ENCODE measurements at regions not wholly inside any gene's neighbourhood (a gene's known extent, or its start where the extent isn't known, plus 50 kb on each side); places are given as distances from the start of the nearest gene placed in this dataset.

DNA sequence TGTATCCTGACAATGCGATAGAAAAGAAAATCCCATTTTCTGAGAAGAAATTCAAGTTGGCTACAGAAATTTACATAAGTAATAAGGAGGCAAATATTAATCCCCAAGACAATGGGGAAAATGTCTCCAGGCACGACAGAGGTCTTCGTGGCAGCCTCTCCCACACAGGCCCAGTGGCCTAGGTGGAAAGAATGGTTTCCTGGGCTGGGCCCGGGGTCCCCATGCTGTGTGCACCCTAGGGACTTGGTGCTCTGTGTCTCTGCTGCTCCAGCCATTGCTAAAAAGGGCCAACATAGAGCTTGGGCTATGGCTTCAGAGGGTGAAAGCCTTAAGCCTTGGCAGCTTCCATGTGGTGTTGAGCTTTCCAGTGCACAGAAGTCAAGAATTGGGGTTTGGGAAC, 102.5 kb upstream of the LYPLAL1 start:
- in situ Hi-C loops (cut with MboI): no loop called here
- Histone ChIP-seq H3K4me1 (replicated peaks in 1 of 2; ENCODE audit: control insufficient read depth in 2 of 2, insufficient read depth in 2 of 2, low read length in 2 of 2) (no peaks in the 10 kb centered on the region), H3K9me1 (ENCODE audit: control insufficient read depth, insufficient read depth, low read length) (no peaks in the 10 kb centered on the region), H3K27me3 (ENCODE audit: control insufficient read depth in 2 of 2, insufficient read depth in 2 of 2, low read length in 2 of 2) (no peaks in the 10 kb centered on the region), H3K36me3 (ENCODE audit: control insufficient read depth, insufficient read depth, low read length) (no peaks in the 10 kb centered on the region), H3K4me3 (no peak overlapping the region), H2AFZ (ENCODE audit: low read depth, low read length) (no peak overlapping the region), H4K20me1 (replicated peaks; ENCODE audit: control insufficient read depth, insufficient read depth, low read length) (no peaks in the 10 kb centered on the region), H3K9ac (ENCODE audit: insufficient read depth in 1 of 2, low read depth in 2 of 2, low read length in 2 of 2) (no peak overlapping the region), H3K4me2 (ENCODE audit: insufficient read depth, low read length) (no peak overlapping the region), H3K79me2 (ENCODE audit: control insufficient read depth, insufficient read depth, low read length) (no peaks in the 10 kb centered on the region), H3K9me3 (replicated peaks; ENCODE audit: control insufficient read depth, insufficient read depth, low read depth, low read length) (peaks cover 5% of the 10 kb centered on the region; the same call in 1 of the 2 replicates), H3K27ac (ENCODE audit: extremely low read depth, low read depth, low read length) (no peak overlapping the region)
- intact Hi-C loops (cut with micrococcal nuclease): no loop called here
- TF ChIP-seq JUNB (CRISPR knock-in tag; conservative IDR thresholded peaks at IDR 0.05) (no peak), MAFK (IDR thresholded peaks at IDR 0.05; ENCODE audit: low read length) (no peak), RBM25 (IDR thresholded peaks at IDR 0.05; ENCODE audit: low read depth, low read length, severe bottlenecking) (no peak), ZNF140 (CRISPR knock-in tag; IDR thresholded peaks at IDR 0.05) (no peak), POU5F1 (IDR thresholded peaks at IDR 0.05; ENCODE audit: borderline replicate concordance, low read depth, low read length, partially characterized antibody) (no peak), CHCHD3 (CRISPR knock-in tag; IDR thresholded peaks at IDR 0.05) (no peak), SRSF9 (IDR thresholded peaks at IDR 0.05; ENCODE audit: borderline replicate concordance, low read depth, low read length) (no peak), FOXA3 (CRISPR knock-in tag; conservative IDR thresholded peaks at IDR 0.05 in 1 of 2, IDR thresholded peaks at IDR 0.05 in 1 of 2) (no peak), ZNF79 (CRISPR knock-in tag; IDR thresholded peaks at IDR 0.05; ENCODE audit: low read depth) (no peak), PPARD (CRISPR knock-in tag; IDR thresholded peaks at IDR 0.05) (no peak), ZNF347 (CRISPR knock-in tag; IDR thresholded peaks at IDR 0.05; ENCODE audit: low read depth) (no peak), RBM39 (optimal IDR thresholded peaks at IDR 0.05; ENCODE audit: low read depth, low read length) (no peak), DIDO1 (tag; IDR thresholded peaks at IDR 0.05; ENCODE audit: low read depth) (no peak)
- TF ChIP-seq, protein P1, sequence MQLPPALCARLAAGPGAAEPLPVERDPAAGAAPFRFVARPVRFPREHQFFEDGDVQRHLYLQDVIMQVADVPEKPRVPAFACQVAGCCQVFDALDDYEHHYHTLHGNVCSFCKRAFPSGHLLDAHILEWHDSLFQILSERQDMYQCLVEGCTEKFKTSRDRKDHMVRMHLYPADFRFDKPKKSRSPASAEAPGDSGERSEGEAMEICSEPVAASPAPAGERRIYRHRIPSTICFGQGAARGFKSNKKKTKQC (CRISPR knock-in tag; IDR thresholded peaks at IDR 0.05): no peak
- FAIRE-seq (no peak), ATAC-seq (no peak), DNase-seq (ENCODE audit: extremely low read depth in 1 of 4, low spot score in 3 of 4) (no peak)
- POLR2A ChIA-PET: interaction anchor here (0.8 kb wide), 1 partner anchor 23 kb away, joined by 3 read pairs; no protein-coding TSS in a partner anchor
- CTCF ChIA-PET (ENCODE audit: low intra/inter-chr PET ratio): no interaction called here
- WGBS (ENCODE audit: insufficient coverage, low coverage, missing lambda C conversion rate): 20% methylated on average over 4 of the region's 4 CpGs
- no TSS peak for BruUV-seq (replicated peaks)
